ENCODE measurements at regions not wholly inside any gene's neighbourhood (a gene's known extent, or its start where the extent isn't known, plus 50 kb on each side); places are given as distances from the start of the nearest gene placed in this dataset.
"Not testable (repeated sequence)": the region's sequence is repeated elsewhere in the genome, so short reads cannot be mapped to it uniquely, and the experiment has no call there.

DNA sequence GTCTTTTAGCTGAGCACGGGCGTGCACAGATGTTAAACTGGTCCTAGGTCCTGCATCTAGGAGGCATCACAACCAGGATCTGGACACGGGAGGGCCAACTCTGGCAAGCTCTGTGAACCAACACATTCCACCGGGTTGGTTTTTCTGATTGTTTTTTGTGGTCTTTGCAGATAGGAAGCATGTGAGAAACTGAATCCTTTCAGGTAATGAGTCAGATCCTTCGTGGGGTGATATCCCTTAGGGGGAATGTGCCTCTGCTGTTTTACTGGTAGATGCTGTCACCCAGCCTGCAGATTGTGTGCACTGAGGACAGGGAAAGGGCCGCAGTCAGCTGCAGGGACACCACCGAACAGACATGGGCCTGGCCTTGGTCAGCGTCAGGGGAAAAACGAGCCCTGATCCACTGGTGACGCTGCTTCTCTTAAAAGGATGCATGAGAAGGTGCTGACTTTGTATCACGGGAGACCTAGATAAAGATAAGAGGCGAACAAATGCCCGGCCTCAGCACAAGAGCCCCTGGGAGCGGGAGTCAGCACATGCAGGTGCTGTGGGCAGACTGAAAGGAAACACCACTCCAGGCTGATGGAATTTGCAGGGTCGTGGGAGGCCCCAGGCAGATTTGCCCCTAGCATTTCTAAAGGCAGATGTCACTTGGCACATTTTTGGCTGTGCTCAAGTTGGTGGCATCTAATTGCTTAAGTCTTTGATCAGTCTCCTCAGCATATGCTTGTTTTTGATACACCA lies 51.1 kb downstream of the DOP1B start:
- DNase-seq (ENCODE audit: low read depth): peak; percentile 67

DNA sequence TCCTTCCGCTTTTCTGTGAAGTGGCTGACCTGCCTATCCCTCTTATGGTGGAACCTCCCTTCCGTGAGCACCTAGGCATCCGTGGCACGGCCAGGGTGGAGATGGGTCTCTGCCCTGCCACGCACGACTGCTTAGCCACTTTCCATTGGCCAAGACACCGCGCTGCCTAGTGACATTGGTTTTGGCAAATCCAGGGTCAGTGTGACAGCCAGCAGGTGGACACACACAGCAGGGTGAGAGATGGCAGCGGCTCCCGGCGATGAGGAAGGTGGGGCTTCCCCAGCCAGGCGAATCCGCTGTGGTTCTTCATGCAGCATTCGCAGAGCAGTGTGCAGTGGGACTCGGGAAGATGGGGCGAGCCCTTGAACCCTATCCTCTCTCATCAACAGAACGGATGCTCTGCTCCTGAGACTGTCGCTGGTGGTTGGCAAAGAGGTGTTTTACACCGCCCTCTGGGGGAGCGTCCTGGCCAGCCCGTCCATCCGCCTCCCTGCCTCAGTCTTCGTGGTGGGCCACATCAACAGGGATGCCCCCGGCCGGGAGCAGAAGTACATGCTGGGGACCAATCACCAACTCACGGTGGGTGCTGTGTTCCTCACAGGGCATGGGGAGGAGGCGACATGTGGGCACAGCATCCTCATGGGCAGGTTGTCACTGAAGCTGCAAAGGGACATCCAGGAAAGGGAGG lies 51.8 kb downstream of the DOP1B start:
- DNase-seq (ENCODE audit: low read depth): no peak

DNA sequence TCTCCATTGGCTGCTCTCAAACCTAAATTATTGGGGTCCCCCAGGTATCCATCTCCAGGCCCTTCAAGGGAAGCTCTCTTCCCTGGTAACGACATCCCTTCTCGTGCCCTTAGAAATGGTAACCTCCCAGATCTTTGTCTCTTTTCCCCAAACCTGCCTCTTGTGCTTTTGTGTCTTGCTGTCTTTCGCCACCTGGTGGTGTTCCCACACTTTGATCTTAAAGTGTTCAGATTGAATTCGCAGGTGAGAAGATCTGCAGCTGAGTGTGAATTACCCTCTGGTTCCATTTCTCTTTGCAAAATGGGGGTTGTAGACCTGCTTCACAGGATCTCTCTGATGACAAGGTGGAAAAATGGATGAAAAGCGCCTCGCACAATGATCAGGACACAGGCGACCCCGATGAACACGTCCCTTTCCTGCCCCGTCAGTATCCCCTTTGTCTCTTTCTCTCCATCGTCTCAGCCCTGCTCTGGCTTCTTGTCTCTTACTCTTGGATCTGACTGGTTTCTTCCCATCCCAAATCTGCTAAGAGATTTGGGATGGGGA lies 53.1 kb downstream of the DOP1B start:
- peak; percentile 66 for DNase-seq (ENCODE audit: low read depth)

DNA sequence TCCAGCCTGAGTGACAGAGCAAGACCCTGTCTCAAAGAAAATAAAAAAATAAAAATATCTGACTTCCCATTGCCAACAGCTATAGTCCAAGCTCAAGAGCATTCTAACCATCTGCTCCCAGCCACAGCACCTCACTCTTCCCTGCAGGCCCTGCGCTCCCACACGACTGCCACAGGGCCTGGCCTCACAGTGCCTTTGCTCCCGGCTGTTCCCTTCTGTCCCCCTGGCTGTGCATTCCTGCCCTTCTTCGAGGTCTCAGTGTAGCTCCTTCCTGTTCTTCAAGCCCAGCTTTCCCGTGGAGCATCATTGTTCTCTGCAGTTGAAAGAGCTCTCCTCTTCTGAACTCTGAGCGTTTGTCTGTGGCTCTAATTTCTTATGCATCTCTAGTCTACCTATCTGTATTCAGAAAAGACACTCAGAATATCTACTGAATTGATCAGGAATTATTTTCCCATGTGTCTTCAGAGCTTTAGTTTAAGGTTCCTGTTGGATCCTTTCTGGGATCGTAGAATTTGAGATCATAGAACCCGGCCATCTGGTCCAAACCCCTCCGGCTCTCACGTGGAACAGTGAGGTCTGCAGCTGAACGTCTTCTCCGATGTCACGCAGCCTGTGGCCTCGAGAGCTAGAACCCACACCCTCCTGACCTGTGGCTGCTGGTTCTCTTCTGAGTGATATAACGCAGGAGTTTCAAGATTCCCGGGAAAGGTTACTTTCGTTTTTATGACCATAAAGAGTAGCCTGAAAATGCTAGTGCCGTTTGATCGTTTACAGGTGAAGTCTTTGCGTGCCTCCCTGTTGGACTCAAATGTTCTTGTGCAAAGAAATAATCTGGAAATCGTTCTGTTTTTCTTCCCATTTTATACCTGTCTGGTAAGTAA lies 54.4 kb downstream of the DOP1B start:
- no peak for DNase-seq (ENCODE audit: low read depth)

DNA sequence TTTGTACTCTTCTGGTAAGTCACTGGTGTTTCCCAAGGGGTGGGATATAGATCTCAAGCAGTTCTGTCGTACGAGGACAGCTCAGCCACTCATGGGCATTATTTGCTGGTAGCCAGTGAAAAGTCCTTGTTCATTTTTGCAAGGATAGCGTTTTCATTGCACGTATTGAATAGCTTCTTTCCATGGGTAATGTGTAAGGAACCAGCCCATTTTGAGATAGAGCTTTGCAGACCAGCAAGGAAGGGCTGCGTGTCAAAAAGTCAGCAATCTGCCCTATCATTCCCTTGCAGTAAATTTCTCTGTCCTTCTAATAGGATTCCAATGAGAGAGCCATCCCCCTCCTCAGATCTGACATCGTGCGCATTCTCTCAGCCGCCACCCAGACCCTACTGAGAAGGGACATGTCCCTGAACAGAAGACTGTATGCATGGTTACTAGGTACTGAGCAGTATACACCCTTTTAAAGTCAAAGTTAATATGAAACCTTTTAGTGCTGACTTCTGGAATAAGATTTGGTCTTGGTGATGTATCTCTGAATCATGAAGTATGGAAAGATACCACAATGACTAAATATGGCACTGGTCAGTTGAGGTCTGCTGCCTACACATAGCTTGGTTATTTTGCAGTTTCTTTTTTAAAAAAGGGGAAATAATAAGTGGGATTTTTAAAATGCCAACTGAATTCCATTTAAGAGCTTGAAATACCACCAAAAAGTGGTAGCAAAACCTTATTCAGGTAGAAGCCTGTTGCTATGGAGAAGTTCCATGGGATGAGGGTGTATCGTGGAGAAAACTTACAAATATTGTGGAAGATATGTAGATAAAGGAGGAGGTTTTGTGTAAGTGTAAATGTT lies 55.3 kb downstream of the DOP1B start:
- peak; percentile 84 for DNase-seq (ENCODE audit: low read depth)

DNA sequence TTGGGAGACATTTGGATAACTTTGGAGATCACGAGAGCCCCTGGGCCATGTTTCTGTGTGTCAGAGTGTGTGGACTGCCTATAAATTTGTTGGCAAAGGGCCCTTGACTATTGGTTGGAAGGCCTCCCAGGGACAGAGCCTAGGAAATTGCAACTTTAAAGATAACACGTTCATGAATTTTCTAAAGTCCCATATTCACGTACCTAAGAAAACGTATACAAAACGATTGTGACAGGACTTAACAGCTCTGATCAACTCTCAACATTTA lies 55.8 kb downstream of the DOP1B start:
- no peak for DNase-seq (ENCODE audit: low read depth)

DNA sequence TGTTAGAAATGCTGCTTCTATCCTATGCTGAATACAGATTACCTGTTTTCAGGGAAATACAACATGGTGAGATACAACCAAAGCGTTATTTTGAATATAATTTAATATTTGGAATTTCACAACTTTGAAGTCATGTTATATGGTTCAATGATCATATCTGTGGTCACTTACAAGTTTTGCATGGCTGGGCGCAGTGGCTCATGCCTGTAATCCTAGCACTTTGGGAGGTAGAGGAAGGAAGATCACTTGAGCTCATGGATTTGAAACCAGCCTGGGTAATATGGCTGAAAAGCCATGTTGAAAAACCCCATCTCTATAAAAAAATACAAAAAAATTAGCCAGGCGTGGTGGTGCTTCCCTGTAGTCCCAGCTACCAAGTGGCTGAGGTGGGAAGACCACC lies 57.9 kb downstream of the DOP1B start:
- no peak for DNase-seq (ENCODE audit: low read depth)

DNA sequence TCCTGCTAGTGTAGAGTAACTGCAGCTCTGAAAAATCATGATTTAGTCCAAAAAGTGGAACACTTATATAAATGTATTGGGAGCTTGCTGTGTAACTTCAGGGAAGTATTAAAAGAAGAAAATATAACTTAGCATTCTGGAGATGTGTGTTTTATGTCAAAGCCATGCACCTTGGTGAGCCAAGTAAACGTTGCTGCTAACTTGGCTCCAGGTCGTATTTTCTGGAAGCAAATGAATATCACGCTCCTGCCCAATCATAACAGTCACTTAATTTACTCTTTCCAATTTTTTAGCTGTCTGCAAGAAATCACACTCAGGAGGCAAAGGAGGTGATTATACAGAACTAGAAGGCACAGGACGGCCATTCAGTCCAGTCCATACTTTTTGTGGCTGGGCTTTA lies 61.1 kb downstream of the DOP1B start:
- DNase-seq (ENCODE audit: low read depth): no peak

DNA sequence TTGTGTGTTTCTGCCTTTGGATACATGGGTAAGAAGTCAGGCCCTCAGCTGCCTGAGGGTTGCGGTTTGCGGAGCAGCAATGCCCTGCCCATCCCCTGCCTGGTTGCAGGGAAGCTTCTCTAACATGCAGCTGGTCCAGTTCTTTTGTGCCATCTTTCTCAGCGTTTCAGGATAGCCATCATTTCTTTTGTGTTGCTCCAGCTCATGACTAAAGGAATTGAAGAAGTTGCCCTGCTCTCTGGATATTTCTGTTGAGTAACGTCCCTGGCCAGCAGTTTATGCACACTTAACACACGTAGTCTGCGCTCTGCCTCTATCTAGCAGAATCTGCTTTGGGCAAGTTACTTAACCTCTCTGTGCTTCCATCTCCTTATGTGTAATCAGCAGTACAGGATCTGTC lies 62.1 kb downstream of the DOP1B start:
- no peak for DNase-seq (ENCODE audit: low read depth)

DNA sequence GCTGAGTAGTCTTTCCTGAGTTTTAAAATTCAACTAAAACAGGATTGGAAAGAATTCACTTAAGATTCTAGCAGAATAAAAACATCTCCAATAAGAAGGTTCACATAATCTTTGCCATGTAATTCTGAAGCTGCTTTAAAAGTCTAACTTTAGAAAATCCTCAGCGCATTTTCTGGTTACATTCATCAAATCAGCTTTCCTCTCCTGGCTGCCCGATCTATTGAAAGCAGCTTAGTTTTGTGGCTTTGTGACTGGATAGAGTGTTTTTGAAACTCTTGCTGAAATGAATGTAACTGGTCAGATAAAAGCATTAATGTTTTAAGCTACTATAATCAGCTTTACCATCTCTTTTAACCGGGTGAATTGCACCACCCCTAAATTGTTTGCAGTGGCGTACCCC lies 66.8 kb downstream of the DOP1B start:
- peak; percentile 8 for DNase-seq (ENCODE audit: low read depth)

DNA sequence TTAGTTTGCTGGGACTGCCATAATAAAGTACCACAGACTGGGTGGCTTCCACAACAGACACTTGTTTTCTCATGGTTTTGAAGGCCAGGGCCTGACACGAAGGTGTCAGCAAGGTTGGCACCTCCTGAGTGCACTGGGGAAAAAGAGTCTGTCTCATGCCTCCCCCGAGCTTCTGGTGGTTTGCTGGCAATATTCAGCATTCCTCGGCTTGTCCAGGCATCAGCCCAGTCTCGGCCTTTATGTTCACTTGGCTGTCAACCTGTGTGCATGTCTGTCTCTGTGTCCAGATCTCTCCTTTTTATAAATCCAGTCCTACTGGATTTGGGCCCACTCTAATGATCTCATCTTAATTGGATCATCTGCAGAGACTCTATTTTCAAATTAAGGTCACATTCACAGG lies 72.6 kb downstream of the DOP1B start:
- peak; percentile 10 for DNase-seq (ENCODE audit: low read depth)

DNA sequence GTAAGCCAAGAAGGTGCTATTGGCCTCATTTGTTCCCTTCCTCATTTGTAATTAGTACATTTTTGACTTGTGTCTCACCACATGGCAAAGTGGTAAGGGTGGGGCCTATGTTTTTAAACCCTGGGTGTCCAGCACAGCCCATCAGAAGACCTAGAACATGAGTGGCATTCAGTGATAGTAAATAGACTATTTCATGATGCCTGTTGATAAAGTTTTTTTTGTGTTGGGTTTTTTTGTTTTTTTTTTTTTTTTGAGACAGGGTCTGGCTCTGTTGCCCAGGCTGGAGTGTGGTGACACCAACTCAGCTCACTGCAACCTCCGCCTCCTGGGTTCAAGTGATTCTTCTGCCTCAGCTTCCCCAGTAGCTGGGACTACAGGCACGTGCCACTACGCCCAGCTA lies 74.8 kb downstream of the DOP1B start:
- DNase-seq (ENCODE audit: low read depth): not testable (repeated sequence)

DNA sequence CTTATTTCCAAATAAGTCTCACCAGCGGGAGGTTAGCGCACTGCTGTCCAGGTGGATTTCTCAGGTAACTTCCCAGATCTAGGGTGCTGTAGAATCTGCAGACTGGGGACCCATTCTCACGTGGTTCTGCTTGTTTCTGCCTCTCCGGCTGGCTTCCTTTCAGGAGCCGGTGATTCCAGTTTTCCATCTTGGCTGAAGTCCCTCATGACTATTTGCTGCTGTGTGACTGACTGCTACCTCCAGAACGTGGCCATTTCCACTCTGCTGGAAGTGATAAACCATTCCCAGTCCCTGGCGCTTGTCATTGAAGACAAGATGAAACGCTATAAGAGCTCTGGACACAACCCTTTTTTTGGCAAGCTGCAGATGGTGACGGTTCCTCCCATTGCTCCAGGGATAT lies 76.0 kb downstream of the DOP1B start:
- DNase-seq (ENCODE audit: low read depth): no peak

DNA sequence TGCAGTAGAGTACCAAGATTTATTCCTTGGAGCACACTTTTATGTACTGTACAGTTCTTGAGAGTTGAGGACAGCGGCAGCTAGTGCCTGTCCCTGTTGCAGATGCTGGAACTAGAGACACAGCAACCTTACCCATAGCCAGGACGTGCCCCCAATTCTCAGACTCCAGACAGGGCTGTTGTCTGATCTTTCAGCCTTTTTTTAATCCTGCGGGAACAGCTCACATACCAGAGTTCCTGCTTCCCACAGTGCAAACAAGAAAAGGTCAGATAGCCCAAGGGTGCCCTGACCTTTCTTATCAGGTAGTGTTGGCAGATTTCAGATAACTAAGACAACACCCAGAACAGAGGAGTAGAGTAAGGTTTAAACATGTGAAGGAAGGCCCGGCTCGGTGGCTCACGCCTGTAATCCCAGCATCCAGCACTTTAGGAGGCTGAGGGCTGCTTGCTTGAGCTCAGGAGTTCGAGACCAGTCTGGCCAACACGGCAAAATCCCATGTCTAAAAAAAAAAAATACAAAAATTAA lies 78.5 kb downstream of the DOP1B start:
- peak; percentile 93 for DNase-seq (ENCODE audit: low read depth)

DNA sequence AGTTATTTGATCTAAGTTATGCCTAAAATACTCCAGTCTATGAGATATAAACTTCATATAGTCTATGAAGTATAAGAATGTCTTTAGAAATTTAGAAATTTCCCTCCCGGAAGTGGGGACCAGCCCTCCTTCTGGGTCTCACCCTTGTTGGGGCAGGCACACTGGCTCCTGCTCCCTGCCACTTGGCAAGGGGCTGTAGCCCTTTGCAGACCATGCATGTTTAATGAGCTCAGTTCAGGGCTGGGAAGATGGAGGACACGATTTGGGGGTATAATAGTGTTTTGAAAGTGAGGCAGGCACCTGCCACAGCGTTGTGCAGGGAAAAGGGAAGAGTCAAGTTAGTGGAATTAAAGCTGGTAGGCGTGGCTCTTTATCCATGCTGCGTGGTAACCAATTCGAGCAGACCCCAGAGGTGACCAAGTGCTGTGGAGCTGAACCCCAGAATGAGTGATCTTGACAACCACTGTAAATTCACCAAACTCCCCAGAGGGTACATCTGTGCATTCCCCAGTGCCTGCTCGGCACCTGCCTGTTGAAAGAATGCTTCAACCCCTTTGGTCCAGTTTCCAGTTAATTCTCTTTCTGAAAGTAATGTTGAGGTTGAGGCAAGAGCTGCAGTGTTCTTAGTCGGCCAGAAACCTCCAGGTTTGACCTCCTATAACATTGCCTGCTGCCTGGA lies 79.6 kb downstream of the DOP1B start:
- DNase-seq (ENCODE audit: low read depth): no peak

DNA sequence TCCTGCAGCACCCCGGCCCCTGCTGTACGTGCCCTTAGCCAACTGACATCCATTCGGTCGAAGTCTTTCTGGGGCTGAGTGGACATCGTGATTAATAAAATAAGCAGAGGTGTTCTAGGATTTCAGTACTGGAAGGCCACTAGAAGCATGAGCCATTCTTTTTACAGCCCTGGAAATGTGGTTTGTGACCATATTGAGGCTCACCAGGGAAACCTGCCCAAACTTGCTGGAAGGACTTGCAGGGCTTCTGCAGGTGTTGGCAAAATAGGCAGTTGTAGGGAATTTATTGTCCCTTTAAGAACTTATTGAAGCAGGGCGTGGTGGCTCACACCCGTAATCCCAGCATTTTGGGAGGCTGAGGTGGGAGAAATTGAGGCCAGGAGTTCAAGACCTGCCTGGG lies 80.8 kb downstream of the DOP1B start:
- DNase-seq (ENCODE audit: low read depth): no peak

DNA sequence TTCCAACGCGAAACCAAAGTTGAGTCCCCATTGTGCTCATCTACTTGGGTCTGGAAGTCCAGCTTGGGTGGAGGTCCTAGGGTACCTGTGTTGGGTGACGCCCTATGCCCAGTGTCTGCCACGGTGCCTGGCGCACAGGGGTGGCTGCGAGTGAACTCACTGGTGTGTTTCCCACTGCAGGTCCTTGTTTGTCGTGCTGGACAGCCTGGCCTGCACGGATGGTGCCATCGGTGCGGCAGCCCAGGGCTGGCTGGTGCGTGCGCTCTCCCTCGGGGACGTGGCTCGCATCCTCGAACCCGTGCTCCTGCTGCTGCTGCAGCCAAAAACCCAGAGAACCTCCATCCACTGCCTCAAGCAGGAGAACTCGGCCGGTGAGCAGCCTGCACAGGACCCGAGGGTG lies 80.4 kb upstream of the MORC3 start:
- no peak for DNase-seq (ENCODE audit: low read depth)

DNA sequence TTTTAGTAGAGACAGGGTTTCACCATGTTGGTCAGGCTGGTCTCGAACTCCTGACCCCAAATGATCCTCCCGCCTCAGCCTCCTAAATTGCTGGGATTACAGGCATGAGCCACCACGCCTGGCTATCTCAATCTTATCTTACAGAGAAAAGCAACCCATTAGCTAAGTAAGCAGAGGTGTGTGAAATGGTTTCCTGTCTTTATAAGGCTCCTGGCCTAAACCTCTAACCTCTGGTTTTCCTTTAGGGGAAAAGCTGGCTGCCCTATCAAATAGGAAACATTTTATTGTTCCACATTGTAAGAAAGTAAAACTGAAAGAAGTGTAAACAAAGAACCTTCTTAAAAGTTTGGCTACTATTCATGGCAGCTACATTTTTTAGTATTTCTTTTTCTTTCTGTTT lies 78.3 kb upstream of the MORC3 start:
- no peak for DNase-seq (ENCODE audit: low read depth)

DNA sequence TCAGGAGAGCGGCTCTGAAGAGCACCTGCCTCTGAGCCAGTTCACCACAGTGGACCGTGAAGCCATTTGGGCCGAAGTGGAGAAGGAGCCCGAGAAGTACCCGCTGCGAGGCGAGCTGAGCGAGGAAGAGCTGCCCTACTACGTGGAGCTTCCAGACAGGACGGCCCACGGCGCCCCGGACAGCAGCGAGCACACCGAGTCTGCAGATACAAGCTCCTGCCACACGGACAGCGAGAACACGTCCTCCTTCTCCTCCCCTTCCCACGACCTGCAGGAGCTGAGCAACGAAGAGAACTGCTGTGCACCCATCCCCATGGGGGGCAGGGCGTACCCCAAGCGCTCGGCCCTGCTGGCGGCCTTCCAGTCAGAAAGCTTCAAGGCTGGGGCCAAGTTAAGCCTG lies 74.9 kb upstream of the MORC3 start:
- no peak for DNase-seq (ENCODE audit: low read depth)

DNA sequence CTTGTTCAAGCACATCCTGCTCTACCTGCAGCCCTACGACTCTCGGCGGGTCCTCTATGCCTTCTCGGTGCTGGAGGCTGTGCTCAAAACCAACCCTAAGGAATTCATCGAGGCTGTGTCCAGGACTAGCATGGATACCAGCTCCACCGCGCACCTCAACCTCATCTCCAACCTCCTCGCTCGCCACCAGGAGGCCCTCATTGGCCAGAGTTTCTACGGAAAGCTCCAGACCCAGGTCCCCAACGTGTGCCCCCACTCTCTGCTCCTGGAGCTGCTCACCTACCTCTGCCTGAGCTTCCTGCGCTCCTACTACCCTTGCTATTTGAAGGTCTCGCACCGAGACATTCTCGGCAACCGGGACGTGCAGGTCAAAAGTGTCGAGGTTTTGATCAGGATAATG lies 74.3 kb upstream of the MORC3 start:
- DNase-seq (ENCODE audit: low read depth): no peak

DNA sequence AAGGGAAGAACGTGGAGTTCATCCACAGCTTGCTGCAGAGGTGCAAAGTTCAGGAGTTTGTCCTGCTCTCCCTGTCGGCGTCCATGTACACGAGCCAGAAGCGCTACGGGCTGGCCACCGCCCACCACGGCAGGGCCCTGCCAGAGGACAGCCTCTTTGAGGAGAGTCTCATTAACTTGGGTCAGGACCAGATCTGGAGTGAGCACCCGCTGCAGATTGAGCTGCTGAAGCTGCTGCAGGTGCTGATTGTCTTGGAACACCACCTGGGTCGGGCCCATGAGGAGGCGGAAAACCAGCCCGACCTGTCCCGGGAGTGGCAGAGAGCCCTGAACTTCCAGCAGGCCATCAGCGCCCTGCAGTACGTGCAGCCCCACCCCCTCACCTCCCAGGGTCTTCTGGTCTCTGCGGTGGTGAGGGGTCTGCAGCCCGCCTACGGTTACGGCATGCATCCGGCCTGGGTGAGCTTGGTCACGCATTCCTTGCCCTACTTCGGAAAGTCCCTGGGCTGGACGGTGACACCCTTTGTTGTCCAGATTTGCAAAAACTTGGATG lies 73.8 kb upstream of the MORC3 start:
- no peak for DNase-seq (ENCODE audit: low read depth)
